Endothelial cell of umbilical vein (primary cell): ENCODE measurements at regions not wholly inside any gene's neighbourhood (a gene's known extent, or its start where the extent isn't known, plus 50 kb on each side); places are given as distances from the start of the nearest gene placed in this dataset.

Experiments
- CTCF ChIP-seq, 2 donors: IDR thresholded peaks; 1 replicate in 1 of 2; 2 replicates in 1 of 2; pipeline ENCODE4 v1.5.1; 2011; ENCODE audit warnings: low read length in 2 of 2, mild to moderate bottlenecking in 2 of 2, moderate library complexity in 2 of 2, control low read depth in 1 of 2, inconsistent platforms in 1 of 2, low read depth in 1 of 2; ENCODE audit not compliant: insufficient read depth in 1 of 2; ENCODE audit errors: extremely low read depth in 1 of 2
- POLR2A ChIP-seq: IDR thresholded peaks from 2 replicates; pipeline ENCODE4 v1.6.1; 2012; ENCODE audit warnings: low read depth, mild to moderate bottlenecking, control low read depth, low read length

GRCh38 chr9:136611119-136611518 is 51.6 kb upstream of the EGFL7 start:
- TF ChIP-seq POLR2A (no peak), CTCF (IDR thresholded peaks at IDR 0.05; ENCODE audit: extremely low read depth in 1 of 2, insufficient read depth in 1 of 2, low read depth in 1 of 2, low read length in 2 of 2) (no peak)
